ENCODE measurements at regions not wholly inside any gene's neighbourhood (a gene's known extent, or its start where the extent isn't known, plus 50 kb on each side); places are given as distances from the start of the nearest gene placed in this dataset.

GRCh38 chr6:22036699-22037098 lies 260.1 kb downstream of the PRL start:
- ChIA-PET POLR2A (interaction anchor here (0.6 kb wide), 1 partner anchor 880 kb away, joined by 3 read pairs; no protein-coding TSS in a partner anchor), CTCF (interaction anchor here (3.8 kb wide), 1 partner anchor 10 kb away, joined by 15 read pairs; no protein-coding TSS in a partner anchor)
- TF ChIP-seq CTCF (IDR thresholded peaks at IDR 0.05; ENCODE audit: control extremely low read depth, extremely low read depth, low read depth, missing control alignments) = no peak
- no peak for DNase-seq (ENCODE audit: extremely low spot score)

- POLR2A ChIA-PET = no interaction called here
- no peak for DNase-seq (ENCODE audit: extremely low spot score)
- no peak for TF ChIP-seq CTCF (IDR thresholded peaks at IDR 0.05; ENCODE audit: control extremely low read depth, extremely low read depth, low read depth, missing control alignments)
- CTCF ChIA-PET = interaction anchor here (0.9 to 1.8 kb wide), 5 partner anchors 12 to 46 kb away, joined by 3 to 6 read pairs (median 4); no protein-coding TSS in a partner anchor
Measured at GRCh38 chr6:22041797-22042480, 254.9 kb downstream of the PRL start.

GRCh38 chr6:22042706-22043105 lies 254.1 kb downstream of the PRL start:
- CTCF ChIA-PET = interaction anchor here (0.8 to 1.9 kb wide), 8 partner anchors 9 to 46 kb away, joined by 3 to 6 read pairs (median 4); no protein-coding TSS in a partner anchor

GRCh38 chr6:22043284-22043962 lies 253.4 kb downstream of the PRL start:
- no peak for TF ChIP-seq CTCF (IDR thresholded peaks at IDR 0.05; ENCODE audit: control extremely low read depth, extremely low read depth, low read depth, missing control alignments)
- CTCF ChIA-PET = interaction anchor here (0.8 to 1.9 kb wide), 7 partner anchors 10 to 45 kb away, joined by 3 to 6 read pairs (median 4); no protein-coding TSS in a partner anchor
- POLR2A ChIA-PET = no interaction called here
- no peak for DNase-seq (ENCODE audit: extremely low spot score)

More at GRCh38 chr6:22042706-22043105, 254.1 kb downstream of the PRL start:
- POLR2A ChIA-PET = no interaction called here
- no peak for DNase-seq (ENCODE audit: extremely low spot score)
- no peak for TF ChIP-seq CTCF (IDR thresholded peaks at IDR 0.05; ENCODE audit: control extremely low read depth, extremely low read depth, low read depth, missing control alignments)

- CTCF ChIA-PET = interaction anchor here (1.1 to 1.7 kb wide), 2 partner anchors 53 to 54 kb away, joined by 3 to 4 read pairs; no protein-coding TSS in a partner anchor
- POLR2A ChIA-PET = no interaction called here
- DNase-seq (ENCODE audit: extremely low spot score) = no peak
- no peak for TF ChIP-seq CTCF (IDR thresholded peaks at IDR 0.05; ENCODE audit: control extremely low read depth, extremely low read depth, low read depth, missing control alignments)
Measured at GRCh38 chr6:22045261-22045912, 251.4 kb downstream of the PRL start.

- ChIA-PET POLR2A (no interaction called here), CTCF (interaction anchor here (1.1 kb wide), 1 partner anchor 453 kb away, joined by 3 read pairs; no protein-coding TSS in a partner anchor)
- no peak for TF ChIP-seq CTCF (IDR thresholded peaks at IDR 0.05; ENCODE audit: control extremely low read depth, extremely low read depth, low read depth, missing control alignments)
- DNase-seq (ENCODE audit: extremely low spot score) = no peak
Measured at GRCh38 chr6:22049002-22049401, 247.8 kb downstream of the PRL start.
